ENCODE measurements at regions not wholly inside any gene's neighbourhood (a gene's known extent, or its start where the extent isn't known, plus 50 kb on each side); places are given as distances from the start of the nearest gene placed in this dataset.

DNA sequence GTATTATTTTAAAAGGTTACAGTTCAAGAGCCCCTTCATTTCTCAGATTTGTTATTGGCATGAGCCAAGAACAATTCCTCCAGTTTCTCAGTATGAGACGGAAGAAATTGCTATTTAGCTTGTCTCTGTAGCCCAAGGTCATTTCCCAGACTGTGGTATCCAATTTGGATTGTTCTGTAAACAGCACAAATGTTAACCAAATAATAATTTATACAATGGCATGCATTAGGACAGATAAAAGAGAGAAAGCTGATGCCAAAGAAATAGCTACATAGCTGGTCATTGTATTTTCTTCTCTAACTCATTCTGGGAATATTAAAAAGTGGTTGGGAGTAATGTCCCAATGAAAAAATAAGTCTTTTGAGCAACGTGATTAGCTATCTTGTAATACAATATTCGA lies 134.6 kb upstream of the NPY2R start:
- Histone ChIP-seq H3K27ac (no peak overlapping the region), H3K9me3 (no peaks in the 10 kb centered on the region), H3K4me3 (no peak overlapping the region), H3K36me3 (no peaks in the 10 kb centered on the region), H3K9ac (ENCODE audit: low read depth in 2 of 2, low read length in 2 of 2) (no peak overlapping the region), H3K4me1 (no peaks in the 10 kb centered on the region), H3K27me3 (no peaks in the 10 kb centered on the region)
- DNase-seq: no peak
- intact Hi-C loops (cut with DNase I): no loop called here
- TF ChIP-seq, protein P1, sequence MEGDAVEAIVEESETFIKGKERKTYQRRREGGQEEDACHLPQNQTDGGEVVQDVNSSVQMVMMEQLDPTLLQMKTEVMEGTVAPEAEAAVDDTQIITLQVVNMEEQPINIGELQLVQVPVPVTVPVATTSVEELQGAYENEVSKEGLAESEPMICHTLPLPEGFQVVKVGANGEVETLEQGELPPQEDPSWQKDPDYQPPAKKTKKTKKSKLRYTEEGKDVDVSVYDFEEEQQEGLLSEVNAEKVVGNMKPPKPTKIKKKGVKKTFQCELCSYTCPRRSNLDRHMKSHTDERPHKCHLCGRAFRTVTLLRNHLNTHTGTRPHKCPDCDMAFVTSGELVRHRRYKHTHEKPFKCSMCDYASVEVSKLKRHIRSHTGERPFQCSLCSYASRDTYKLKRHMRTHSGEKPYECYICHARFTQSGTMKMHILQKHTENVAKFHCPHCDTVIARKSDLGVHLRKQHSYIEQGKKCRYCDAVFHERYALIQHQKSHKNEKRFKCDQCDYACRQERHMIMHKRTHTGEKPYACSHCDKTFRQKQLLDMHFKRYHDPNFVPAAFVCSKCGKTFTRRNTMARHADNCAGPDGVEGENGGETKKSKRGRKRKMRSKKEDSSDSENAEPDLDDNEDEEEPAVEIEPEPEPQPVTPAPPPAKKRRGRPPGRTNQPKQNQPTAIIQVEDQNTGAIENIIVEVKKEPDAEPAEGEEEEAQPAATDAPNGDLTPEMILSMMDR (IDR thresholded peaks at IDR 0.05): no peak

DNA sequence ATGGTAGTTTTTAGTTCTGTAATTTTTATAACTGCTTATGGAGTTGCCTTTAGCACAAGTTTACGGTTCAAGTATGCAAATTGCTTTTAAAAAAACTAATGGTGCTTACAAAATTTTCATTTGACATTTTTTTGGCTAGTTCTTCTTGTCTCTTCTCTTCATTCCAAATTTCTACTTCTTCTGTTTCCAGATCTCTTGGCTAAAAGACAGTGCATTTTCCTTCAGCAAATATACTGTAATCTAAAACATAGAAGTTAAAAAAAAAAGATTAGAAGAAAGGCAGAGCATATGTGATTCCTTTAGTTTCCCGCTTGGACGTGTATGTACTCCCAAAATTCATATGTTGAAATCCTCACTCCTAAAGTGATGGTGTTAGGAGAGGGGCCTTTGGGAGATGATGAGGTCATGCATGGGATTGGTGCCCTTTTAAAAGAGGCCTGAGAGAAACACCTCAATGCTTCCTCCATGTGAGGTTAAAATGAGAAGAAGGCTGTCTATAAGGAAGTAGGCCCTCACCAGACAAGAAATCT lies 132.1 kb upstream of the NPY2R start:
- Histone ChIP-seq H3K4me3 (no peak overlapping the region), H3K4me1 (no peaks in the 10 kb centered on the region), H3K27me3 (no peaks in the 10 kb centered on the region), H3K36me3 (no peaks in the 10 kb centered on the region), H3K9me3 (no peaks in the 10 kb centered on the region), H3K9ac (ENCODE audit: low read depth in 2 of 2, low read length in 2 of 2) (no peak overlapping the region), H3K27ac (no peak overlapping the region)
- TF ChIP-seq, protein P1 (IDR thresholded peaks at IDR 0.05): no peak
- no peak for DNase-seq
- intact Hi-C loops (cut with DNase I): no loop called here

DNA sequence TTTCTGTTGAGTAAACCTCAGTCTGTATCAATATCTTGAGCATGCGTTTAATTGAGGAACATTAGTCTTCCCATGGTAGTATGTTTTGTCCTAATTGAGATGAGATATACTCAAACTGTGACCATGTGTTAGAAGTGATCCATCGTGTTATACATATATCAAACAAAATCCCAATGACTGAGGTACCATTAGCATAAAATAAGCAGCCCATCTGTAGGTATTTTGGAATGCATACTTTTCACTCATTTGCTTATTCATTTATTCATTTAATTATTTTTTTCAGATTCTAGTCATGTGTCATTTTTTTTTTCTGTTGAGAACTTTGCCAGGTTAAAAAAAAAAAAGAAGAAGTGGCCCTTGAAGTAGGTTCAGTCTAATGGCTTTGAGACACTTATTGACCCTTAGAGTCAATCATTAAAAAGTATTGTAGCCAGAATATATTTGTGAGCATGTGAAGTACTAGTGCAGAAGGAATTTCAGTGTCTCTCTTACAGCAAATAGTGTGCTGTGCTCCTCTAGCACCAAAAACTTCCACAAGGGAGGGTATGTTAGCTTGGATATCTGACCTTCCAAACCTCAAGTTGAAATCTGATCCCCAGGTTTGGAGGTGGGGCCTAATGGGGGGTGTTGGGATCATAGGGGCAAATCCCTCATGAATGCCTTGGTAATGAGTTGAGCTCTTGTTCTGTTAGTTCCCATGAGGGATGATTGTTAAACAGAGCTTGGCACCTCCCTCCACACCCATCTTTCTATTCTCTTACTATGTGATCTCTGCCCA lies 130.8 kb upstream of the NPY2R start:
- intact Hi-C loops (cut with DNase I): no loop called here
- no peaks in the 10 kb centered on the region for H3K27me3 ChIP-seq
- no peaks in the 10 kb centered on the region for H3K9me3 ChIP-seq

DNA sequence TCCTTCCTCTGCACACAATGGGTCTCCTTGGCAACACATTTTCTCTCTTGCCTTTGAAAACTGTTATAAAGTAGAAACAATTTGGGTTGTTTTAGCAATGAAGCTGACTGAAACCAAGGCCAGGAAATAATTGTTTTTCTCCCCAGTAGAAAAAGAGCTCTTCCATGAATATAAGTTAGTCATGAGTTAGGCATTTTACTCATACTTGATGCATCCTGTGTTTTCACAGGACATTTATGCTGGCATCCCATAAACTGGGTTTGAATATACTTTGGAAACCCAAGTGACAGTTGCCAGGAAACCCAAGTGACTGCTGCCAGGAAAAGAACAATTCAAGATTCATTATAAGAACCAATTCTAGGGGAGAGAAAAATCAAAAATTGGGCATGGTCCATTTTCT lies 128.6 kb upstream of the NPY2R start:
- Histone ChIP-seq H3K9me3 (no peaks in the 10 kb centered on the region), H3K27me3 (no peaks in the 10 kb centered on the region), H3K4me1 (no peaks in the 10 kb centered on the region), H3K9ac (ENCODE audit: low read depth in 2 of 2, low read length in 2 of 2) (no peak overlapping the region), H3K36me3 (no peaks in the 10 kb centered on the region), H3K4me3 (no peak overlapping the region), H3K27ac (no peak overlapping the region)
- no peak for DNase-seq
- intact Hi-C loops (cut with DNase I): no loop called here
- TF ChIP-seq, protein P1 (IDR thresholded peaks at IDR 0.05): no peak

More for the DNA sequence above, 130.8 kb upstream of the NPY2R start:
- DNase-seq: no peak
- H3K36me3 ChIP-seq: no peaks in the 10 kb centered on the region
- H3K4me1 ChIP-seq: no peaks in the 10 kb centered on the region
- H3K27ac ChIP-seq: no peak overlapping the region
- H3K4me3 ChIP-seq: no peak overlapping the region
- H3K9ac ChIP-seq (ENCODE audit: low read depth in 2 of 2, low read length in 2 of 2): no peak overlapping the region
- TF ChIP-seq, protein P1 (IDR thresholded peaks at IDR 0.05): no peak

DNA sequence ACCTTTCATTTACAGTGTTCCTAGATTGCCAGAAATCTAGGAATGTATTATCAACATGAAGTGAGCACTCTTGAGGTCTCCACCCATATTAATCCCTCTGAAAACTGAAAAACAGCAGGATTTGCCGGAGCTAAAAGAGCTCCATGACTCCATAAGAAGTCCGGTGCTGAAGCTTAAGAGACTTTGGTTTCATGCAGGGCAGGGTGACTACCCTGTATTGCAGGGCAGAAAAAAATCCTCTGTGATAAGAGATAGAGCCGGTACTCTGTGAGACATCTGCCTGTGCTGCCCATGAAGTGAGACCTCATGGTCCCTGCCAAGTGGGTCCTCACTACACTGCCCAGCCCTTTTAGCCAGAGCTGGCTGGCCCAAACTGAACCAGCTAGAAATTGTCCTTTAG lies 127.2 kb upstream of the NPY2R start:
- no peak overlapping the region for H3K9ac ChIP-seq (ENCODE audit: low read depth in 2 of 2, low read length in 2 of 2)
- no peak for DNase-seq
- H3K9me3 ChIP-seq: no peaks in the 10 kb centered on the region
- no peaks in the 10 kb centered on the region for H3K27me3 ChIP-seq
- no peak overlapping the region for H3K4me3 ChIP-seq
- H3K27ac ChIP-seq: no peak overlapping the region
- no peaks in the 10 kb centered on the region for H3K36me3 ChIP-seq
- intact Hi-C loops (cut with DNase I): no loop called here
- no peaks in the 10 kb centered on the region for H3K4me1 ChIP-seq
- TF ChIP-seq, protein P1 (IDR thresholded peaks at IDR 0.05): no peak
